A673 (cell line): ENCODE measurements at regions not wholly inside any gene's neighbourhood (a gene's known extent, or its start where the extent isn't known, plus 50 kb on each side); places are given as distances from the start of the nearest gene placed in this dataset.

Experiments used
- BruUV-seq: library from RNA; stranded (reverse); fragments of 400-500 nt; replicated peaks from 2 replicates; lab custom pipeline; 2021; lab: Mats Ljungman, UMichigan
- CTCF ChIA-PET: fragments of 300-600 bp; sonication (Branson Sonifier 250); formaldehyde crosslinking; loops from one replicate; lab custom pipeline; 2022; ENCODE audit warnings: antibody characterized with exemption; lab: Charles Lee
- POLR2A ChIA-PET: fragments of 300-600 bp; sonication (Branson Sonifier 250); formaldehyde crosslinking; loops from one replicate; lab custom pipeline; 2022; ENCODE audit warnings: antibody characterized with exemption; ENCODE audit not compliant: low non-redundant PET; lab: Charles Lee
- DNase-seq: peaks from one replicate; pipeline ENCODE4 v3.0.0-alpha.2; 2015; ENCODE audit warnings: low spot score
- H3K27ac ChIP-seq: fragments of 200-600 bp; sonication (generic); 2 replicates; pipeline ENCODE4 v1.5.1; 2016; ENCODE audit warnings: mixed run types, low read depth, mild to moderate bottlenecking, mixed read lengths, antibody characterized with exemption, low read length; ENCODE audit not compliant: poor library complexity, severe bottlenecking
- H3K27me3 ChIP-seq: fragments of 200-600 bp; sonication (generic); replicated peaks from 2 replicates; pipeline ENCODE4 v1.6.1; 2017; ENCODE audit warnings: mixed run types, low read depth, mild to moderate bottlenecking, mixed read lengths, antibody characterized with exemption, low read length; ENCODE audit not compliant: insufficient read depth, poor library complexity
- H3K36me3 ChIP-seq: fragments of 200-600 bp; sonication (generic); 2 replicates; pipeline ENCODE4 v1.6.1; 2016; ENCODE audit warnings: mixed run types, mild to moderate bottlenecking, mixed read lengths, antibody characterized with exemption, low read length; ENCODE audit not compliant: insufficient read depth, poor library complexity, severe bottlenecking
- H3K4me1 ChIP-seq: fragments of 200-600 bp; sonication (generic); 2 replicates; pipeline ENCODE4 v1.6.1; 2017; ENCODE audit warnings: mixed run types, mild to moderate bottlenecking, mixed read lengths, antibody characterized with exemption, low read length; ENCODE audit not compliant: insufficient read depth, poor library complexity, severe bottlenecking
- H3K4me3 ChIP-seq: fragments of 200-600 bp; sonication (generic); 2 replicates; pipeline ENCODE4 v1.5.1; 2016; ENCODE audit warnings: low read depth, mixed run types, mild to moderate bottlenecking, mixed read lengths, low read length; ENCODE audit not compliant: poor library complexity, severe bottlenecking
- H3K9me3 ChIP-seq: fragments of 200-600 bp; sonication (generic); 2 replicates; pipeline ENCODE4 v1.6.1; 2016; ENCODE audit warnings: mixed run types, low read depth, mild to moderate bottlenecking, mixed read lengths, antibody characterized with exemption, low read length; ENCODE audit not compliant: poor library complexity, severe bottlenecking
- EZH2 ChIP-seq: fragments of 200-600 bp; sonication (generic); IDR thresholded peaks from 2 replicates; pipeline ENCODE4 v1.6.1; 2017; ENCODE audit warnings: borderline replicate concordance, low read depth, mild to moderate bottlenecking, mixed read lengths, antibody characterized with exemption, low read length; ENCODE audit not compliant: poor library complexity, severe bottlenecking
- intact Hi-C: fragments of 100-400 bp; cut with micrococcal nuclease; formaldehyde crosslinking; loops from one replicate; pipeline ENCODE4 v1.10.0; 2022; ENCODE audit not compliant: unreplicated experiment
- TF ChIP-seq, protein P1 (sequence below): fragments of 300-800, 200-600 bp; sonication (generic); conservative IDR thresholded peaks from 2 replicates; pipeline ENCODE4 v1.5.1; 2017; ENCODE audit warnings: low read depth, mild to moderate bottlenecking, antibody characterized with exemption, low read length, moderate library complexity, mixed read lengths

DNA sequence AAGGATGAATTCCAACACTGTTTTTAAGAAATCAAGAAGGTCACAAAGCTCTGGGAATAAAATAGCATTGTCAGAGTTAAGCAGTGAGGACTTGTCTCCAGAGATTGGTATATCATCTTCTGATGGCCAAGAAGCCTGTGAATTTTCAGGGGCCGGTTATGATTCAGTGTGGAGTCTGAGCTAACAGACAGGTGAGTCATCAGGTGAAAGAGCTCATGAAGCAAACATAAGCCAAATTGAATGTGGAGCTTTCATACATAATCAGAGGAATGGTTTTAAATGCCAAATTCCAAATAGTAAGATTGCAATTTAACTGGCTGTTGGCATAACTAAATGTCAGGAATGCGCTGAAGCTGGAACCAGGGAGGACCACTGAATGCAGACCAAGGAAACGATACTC is 494.2 kb downstream of the MTRR start:
- Histone ChIP-seq H3K27me3 (no peaks in the 10 kb centered on the region), H3K27ac (no peak overlapping the region), H3K36me3 (no peaks in the 10 kb centered on the region), H3K4me1 (no peaks in the 10 kb centered on the region), H3K4me3 (no peak overlapping the region), H3K9me3 (peaks cover 22% of the 10 kb centered on the region)
- ChIA-PET POLR2A (no interaction called here), CTCF (no interaction called here)
- no peak for TF ChIP-seq EZH2
- TF ChIP-seq, protein P1, sequence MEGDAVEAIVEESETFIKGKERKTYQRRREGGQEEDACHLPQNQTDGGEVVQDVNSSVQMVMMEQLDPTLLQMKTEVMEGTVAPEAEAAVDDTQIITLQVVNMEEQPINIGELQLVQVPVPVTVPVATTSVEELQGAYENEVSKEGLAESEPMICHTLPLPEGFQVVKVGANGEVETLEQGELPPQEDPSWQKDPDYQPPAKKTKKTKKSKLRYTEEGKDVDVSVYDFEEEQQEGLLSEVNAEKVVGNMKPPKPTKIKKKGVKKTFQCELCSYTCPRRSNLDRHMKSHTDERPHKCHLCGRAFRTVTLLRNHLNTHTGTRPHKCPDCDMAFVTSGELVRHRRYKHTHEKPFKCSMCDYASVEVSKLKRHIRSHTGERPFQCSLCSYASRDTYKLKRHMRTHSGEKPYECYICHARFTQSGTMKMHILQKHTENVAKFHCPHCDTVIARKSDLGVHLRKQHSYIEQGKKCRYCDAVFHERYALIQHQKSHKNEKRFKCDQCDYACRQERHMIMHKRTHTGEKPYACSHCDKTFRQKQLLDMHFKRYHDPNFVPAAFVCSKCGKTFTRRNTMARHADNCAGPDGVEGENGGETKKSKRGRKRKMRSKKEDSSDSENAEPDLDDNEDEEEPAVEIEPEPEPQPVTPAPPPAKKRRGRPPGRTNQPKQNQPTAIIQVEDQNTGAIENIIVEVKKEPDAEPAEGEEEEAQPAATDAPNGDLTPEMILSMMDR, result no peak
- DNase-seq, result no peak
- intact Hi-C loops, result no loop called here
- no TSS peak for BruUV-seq

DNA sequence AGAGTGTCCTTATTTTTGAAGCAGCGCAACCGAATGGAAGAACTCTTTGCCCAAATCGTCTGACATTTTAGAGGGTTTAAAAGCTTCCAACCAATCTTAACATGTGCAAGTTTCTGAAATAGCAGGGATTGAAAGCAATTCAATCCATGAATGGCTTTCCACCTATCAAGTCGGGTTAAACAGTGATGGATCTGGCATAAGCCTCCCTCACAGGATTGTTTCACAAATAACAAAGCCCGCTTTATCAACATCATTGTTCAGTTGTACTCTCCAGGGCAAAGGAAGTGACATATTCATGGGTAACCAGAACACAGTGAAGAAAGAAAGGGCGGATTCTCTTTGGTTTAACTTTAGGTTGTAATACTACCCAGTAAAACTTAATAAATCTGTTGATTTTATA is 497.3 kb downstream of the MTRR start:
- intact Hi-C loops, result no loop called here

DNA sequence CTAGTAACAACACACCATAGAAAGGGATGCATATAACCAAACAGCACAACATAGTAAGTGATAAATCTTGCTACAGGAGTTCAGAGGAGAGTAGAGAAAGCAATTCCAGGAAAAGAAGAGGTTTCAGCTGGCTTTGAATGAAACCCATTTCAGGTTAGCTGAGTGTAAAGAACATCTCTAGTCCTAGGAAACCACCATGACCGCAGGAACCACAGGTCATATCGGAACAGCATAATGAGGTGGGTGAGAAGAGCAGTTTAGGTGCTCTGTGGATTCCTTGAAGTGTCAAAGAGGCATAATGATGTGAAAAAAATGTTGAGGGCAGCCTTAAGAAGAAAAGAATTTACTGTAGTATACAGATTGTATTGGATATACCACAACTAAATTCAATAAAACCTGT is 507.5 kb downstream of the MTRR start:
- H3K9me3 ChIP-seq, result peaks cover 8% of the 10 kb centered on the region
- no TSS peak for BruUV-seq
- CTCF ChIA-PET, result no interaction called here
- no peak for TF ChIP-seq EZH2
- TF ChIP-seq, protein P1, result no peak
- no peaks in the 10 kb centered on the region for H3K4me1 ChIP-seq
- no peak overlapping the region for H3K27ac ChIP-seq
- H3K36me3 ChIP-seq, result no peaks in the 10 kb centered on the region
- no peaks in the 10 kb centered on the region for H3K27me3 ChIP-seq
- no peak for DNase-seq
- no peak overlapping the region for H3K4me3 ChIP-seq
- POLR2A ChIA-PET, result no interaction called here
- intact Hi-C loops, result no loop called here

More for the DNA sequence above, 497.3 kb downstream of the MTRR start:
- ChIA-PET CTCF (no interaction called here), POLR2A (no interaction called here)
- no peak overlapping the region for H3K27ac ChIP-seq
- H3K27me3 ChIP-seq, result no peaks in the 10 kb centered on the region
- TF ChIP-seq, protein P1, result no peak
- no peak for TF ChIP-seq EZH2
- BruUV-seq, result no TSS peak
- DNase-seq, result no peak
- H3K36me3 ChIP-seq, result no peaks in the 10 kb centered on the region
- no peak overlapping the region for H3K4me3 ChIP-seq
- H3K4me1 ChIP-seq, result no peaks in the 10 kb centered on the region
- H3K9me3 ChIP-seq, result peaks cover 19% of the 10 kb centered on the region
